ENCODE measurements at regions not wholly inside any gene's neighbourhood (a gene's known extent, or its start where the extent isn't known, plus 50 kb on each side); places are given as distances from the start of the nearest gene placed in this dataset.

GRCh38 chr1:230009611-230010313 lies 57.3 kb upstream of the GALNT2 start:
- no peak for DNase-seq (ENCODE audit: extremely low read depth, low read depth)
- TF ChIP-seq CTCF (IDR thresholded peaks at IDR 0.05; ENCODE audit: low read depth, low read length) = no peak

- DNase-seq (ENCODE audit: extremely low read depth, low read depth) = no peak
- no peak for TF ChIP-seq CTCF (IDR thresholded peaks at IDR 0.05; ENCODE audit: low read depth, low read length)
Observed at GRCh38 chr1:230010603-230011332, 56.3 kb upstream of the GALNT2 start.

GRCh38 chr1:230011333-230012092 lies 55.5 kb upstream of the GALNT2 start:
- TF ChIP-seq CTCF (IDR thresholded peaks at IDR 0.05; ENCODE audit: low read depth, low read length) = no peak
- DNase-seq (ENCODE audit: extremely low read depth, low read depth) = no peak

GRCh38 chr1:230012093-230012393 lies 55.0 kb upstream of the GALNT2 start:
- no peak for DNase-seq (ENCODE audit: extremely low read depth, low read depth)
- TF ChIP-seq CTCF (IDR thresholded peaks at IDR 0.05; ENCODE audit: low read depth, low read length) = no peak

- no peak for DNase-seq (ENCODE audit: extremely low read depth, low read depth)
- no peak for TF ChIP-seq CTCF (IDR thresholded peaks at IDR 0.05; ENCODE audit: low read depth, low read length)
Observed at GRCh38 chr1:230012741-230013140, 54.3 kb upstream of the GALNT2 start.

- no peak for DNase-seq (ENCODE audit: extremely low read depth, low read depth)
- no peak for TF ChIP-seq CTCF (IDR thresholded peaks at IDR 0.05; ENCODE audit: low read depth, low read length)
Observed at GRCh38 chr1:230016159-230016558, 50.9 kb upstream of the GALNT2 start.
